ENCODE measurements at regions not wholly inside any gene's neighbourhood (a gene's known extent, or its start where the extent isn't known, plus 50 kb on each side); places are given as distances from the start of the nearest gene placed in this dataset.

DNA sequence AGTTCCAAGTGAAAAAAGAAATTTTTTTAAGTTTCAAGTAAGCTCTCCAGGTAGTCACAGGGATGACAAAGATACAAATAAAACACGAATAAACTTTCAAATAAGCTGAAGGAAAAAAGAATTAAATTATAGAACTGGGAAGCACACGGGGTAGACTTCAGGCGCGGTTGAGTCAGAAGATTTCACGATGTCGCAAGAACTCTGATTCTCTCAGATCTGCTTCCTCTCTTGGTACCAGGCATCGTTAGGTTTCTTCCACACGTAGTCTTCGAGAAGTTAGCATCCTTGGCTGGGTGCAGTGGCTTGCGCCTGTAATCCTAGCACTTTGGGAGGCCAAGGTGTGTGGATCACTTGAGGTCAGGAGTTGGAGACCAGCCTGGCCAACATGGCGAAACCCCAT lies 784.1 kb upstream of the RBFOX1 start:
- WGBS, 2 experiments (ENCODE audit: extremely low coverage in 2 of 2, insufficient read length in 1 of 2): 100% methylated on average over 3 of the region's 11 CpGs; no CpG with 5 or more reads in 1 of the 2 experiments
- no peak overlapping the region for H3K18ac ChIP-seq (ENCODE audit: low read depth, low read length)
- POLR2A ChIA-PET (ENCODE audit: unreplicated experiment): no interaction called here

More for the DNA sequence above, 784.1 kb upstream of the RBFOX1 start:
- ATAC-seq (ENCODE audit: low read depth) (no peak), DNase-seq (no peak)
- H3K4ac ChIP-seq (ENCODE audit: low read depth, low read length): no peak overlapping the region
- no peaks in the 10 kb centered on the region for H3K79me1 ChIP-seq (ENCODE audit: low read depth in 1 of 2, low read length in 2 of 2)
- no peak overlapping the region for H4K91ac ChIP-seq (ENCODE audit: insufficient read depth, low read depth, low read length)
- no peak overlapping the region for H3K4me3 ChIP-seq (ENCODE audit: insufficient read depth, low read depth, low read length)
- H2BK120ac ChIP-seq (ENCODE audit: low read depth, low read length): no peak overlapping the region
- no peaks in the 10 kb centered on the region for H4K20me1 ChIP-seq (ENCODE audit: insufficient read depth, low read length)
- no peak overlapping the region for H3K4me2 ChIP-seq (ENCODE audit: low read depth, low read length)
- no peak overlapping the region for H4K5ac ChIP-seq (ENCODE audit: low read depth, low read length)
- no peak for TF ChIP-seq RCOR1 (IDR thresholded peaks at IDR 0.05; ENCODE audit: insufficient replicate concordance, low read length)
- peak; percentile 42; the same call in 1 of the 2 replicates for TF ChIP-seq CEBPB (IDR thresholded peaks at IDR 0.05; ENCODE audit: low read depth, low read length)
- H3K36me3 ChIP-seq (ENCODE audit: control insufficient read depth, insufficient read depth, low read length): no peaks in the 10 kb centered on the region
- no peak overlapping the region for H3K27ac ChIP-seq (ENCODE audit: insufficient read depth, low read length)
- H3K23ac ChIP-seq (ENCODE audit: low read depth, low read length): no peak overlapping the region
- H2AFZ ChIP-seq (replicated peaks; ENCODE audit: low read length, poor library complexity): no peak overlapping the region
- CTCF ChIA-PET: no interaction called here
- no peaks in the 10 kb centered on the region for H3K27me3 ChIP-seq (ENCODE audit: control insufficient read depth, insufficient read depth, low read length)
- no peak overlapping the region for H4K8ac ChIP-seq (ENCODE audit: low read depth in 2 of 2, low read length in 2 of 2)
- BruUV-seq (replicated peaks): no TSS peak
- H3K9me1 ChIP-seq (ENCODE audit: insufficient read depth, low read length): no peaks in the 10 kb centered on the region
- dilution Hi-C loops (cut with HindIII; ENCODE audit: low sequenced_read_pairs, unreplicated experiment) (no loop called here), intact Hi-C loops (cut with micrococcal nuclease) (no loop called here), in situ Hi-C loops (cut with MboI; ENCODE audit: low sequenced_read_pairs) (no loop called here)
- H2AK9ac ChIP-seq (replicated peaks; ENCODE audit: low read depth, low read length, poor library complexity): no peak overlapping the region
- peaks cover 7% of the 10 kb centered on the region for H3K9me3 ChIP-seq (ENCODE audit: control insufficient read depth, insufficient read depth, low read length)
- no peak overlapping the region for H3K56ac ChIP-seq (ENCODE audit: extremely low read depth, insufficient read depth, low read length)
- H2BK15ac ChIP-seq (ENCODE audit: low read depth, low read length): no peak overlapping the region
- no peak overlapping the region for H3K14ac ChIP-seq (replicated peaks; ENCODE audit: low read depth, low read length)
- no peak overlapping the region for H3K9ac ChIP-seq (ENCODE audit: low read depth, low read length)
- H2AK5ac ChIP-seq (ENCODE audit: low read depth, low read length): no peak overlapping the region
- H2BK20ac ChIP-seq (ENCODE audit: low read depth, low read length): no peak overlapping the region
- H3K4me1 ChIP-seq (ENCODE audit: control insufficient read depth, insufficient read depth, low read length): no peaks in the 10 kb centered on the region
- no peak overlapping the region for H2BK5ac ChIP-seq (ENCODE audit: low read depth, low read length, poor library complexity, severe bottlenecking)
